A673 (cell line): ENCODE measurements at regions not wholly inside any gene's neighbourhood (a gene's known extent, or its start where the extent isn't known, plus 50 kb on each side); places are given as distances from the start of the nearest gene placed in this dataset.

Source experiments
- BruUV-seq: library from RNA; stranded (reverse); fragments of 400-500 nt; replicated peaks from 2 replicates; lab custom pipeline; 2021; lab: Mats Ljungman, UMichigan
- CTCF ChIA-PET: fragments of 300-600 bp; sonication (Branson Sonifier 250); formaldehyde crosslinking; loops from one replicate; lab custom pipeline; 2022; ENCODE audit warnings: antibody characterized with exemption; lab: Charles Lee
- POLR2A ChIA-PET: fragments of 300-600 bp; sonication (Branson Sonifier 250); formaldehyde crosslinking; loops from one replicate; lab custom pipeline; 2022; ENCODE audit warnings: antibody characterized with exemption; ENCODE audit not compliant: low non-redundant PET; lab: Charles Lee
- DNase-seq: peaks from one replicate; pipeline ENCODE4 v3.0.0-alpha.2; 2015; ENCODE audit warnings: low spot score
- H3K27ac ChIP-seq: fragments of 200-600 bp; sonication (generic); 2 replicates; pipeline ENCODE4 v1.5.1; 2016; ENCODE audit warnings: mixed run types, low read depth, mild to moderate bottlenecking, mixed read lengths, antibody characterized with exemption, low read length; ENCODE audit not compliant: poor library complexity, severe bottlenecking
- H3K27me3 ChIP-seq: fragments of 200-600 bp; sonication (generic); replicated peaks from 2 replicates; pipeline ENCODE4 v1.6.1; 2017; ENCODE audit warnings: mixed run types, low read depth, mild to moderate bottlenecking, mixed read lengths, antibody characterized with exemption, low read length; ENCODE audit not compliant: insufficient read depth, poor library complexity
- H3K36me3 ChIP-seq: fragments of 200-600 bp; sonication (generic); 2 replicates; pipeline ENCODE4 v1.6.1; 2016; ENCODE audit warnings: mixed run types, mild to moderate bottlenecking, mixed read lengths, antibody characterized with exemption, low read length; ENCODE audit not compliant: insufficient read depth, poor library complexity, severe bottlenecking
- H3K4me1 ChIP-seq: fragments of 200-600 bp; sonication (generic); 2 replicates; pipeline ENCODE4 v1.6.1; 2017; ENCODE audit warnings: mixed run types, mild to moderate bottlenecking, mixed read lengths, antibody characterized with exemption, low read length; ENCODE audit not compliant: insufficient read depth, poor library complexity, severe bottlenecking
- H3K4me3 ChIP-seq: fragments of 200-600 bp; sonication (generic); 2 replicates; pipeline ENCODE4 v1.5.1; 2016; ENCODE audit warnings: low read depth, mixed run types, mild to moderate bottlenecking, mixed read lengths, low read length; ENCODE audit not compliant: poor library complexity, severe bottlenecking
- H3K9me3 ChIP-seq: fragments of 200-600 bp; sonication (generic); 2 replicates; pipeline ENCODE4 v1.6.1; 2016; ENCODE audit warnings: mixed run types, low read depth, mild to moderate bottlenecking, mixed read lengths, antibody characterized with exemption, low read length; ENCODE audit not compliant: poor library complexity, severe bottlenecking
- EZH2 ChIP-seq: fragments of 200-600 bp; sonication (generic); IDR thresholded peaks from 2 replicates; pipeline ENCODE4 v1.6.1; 2017; ENCODE audit warnings: borderline replicate concordance, low read depth, mild to moderate bottlenecking, mixed read lengths, antibody characterized with exemption, low read length; ENCODE audit not compliant: poor library complexity, severe bottlenecking
- intact Hi-C: fragments of 100-400 bp; cut with micrococcal nuclease; formaldehyde crosslinking; loops from one replicate; pipeline ENCODE4 v1.10.0; 2022; ENCODE audit not compliant: unreplicated experiment
- TF ChIP-seq, protein P1 (sequence below): fragments of 300-800, 200-600 bp; sonication (generic); conservative IDR thresholded peaks from 2 replicates; pipeline ENCODE4 v1.5.1; 2017; ENCODE audit warnings: low read depth, mild to moderate bottlenecking, antibody characterized with exemption, low read length, moderate library complexity, mixed read lengths

DNA sequence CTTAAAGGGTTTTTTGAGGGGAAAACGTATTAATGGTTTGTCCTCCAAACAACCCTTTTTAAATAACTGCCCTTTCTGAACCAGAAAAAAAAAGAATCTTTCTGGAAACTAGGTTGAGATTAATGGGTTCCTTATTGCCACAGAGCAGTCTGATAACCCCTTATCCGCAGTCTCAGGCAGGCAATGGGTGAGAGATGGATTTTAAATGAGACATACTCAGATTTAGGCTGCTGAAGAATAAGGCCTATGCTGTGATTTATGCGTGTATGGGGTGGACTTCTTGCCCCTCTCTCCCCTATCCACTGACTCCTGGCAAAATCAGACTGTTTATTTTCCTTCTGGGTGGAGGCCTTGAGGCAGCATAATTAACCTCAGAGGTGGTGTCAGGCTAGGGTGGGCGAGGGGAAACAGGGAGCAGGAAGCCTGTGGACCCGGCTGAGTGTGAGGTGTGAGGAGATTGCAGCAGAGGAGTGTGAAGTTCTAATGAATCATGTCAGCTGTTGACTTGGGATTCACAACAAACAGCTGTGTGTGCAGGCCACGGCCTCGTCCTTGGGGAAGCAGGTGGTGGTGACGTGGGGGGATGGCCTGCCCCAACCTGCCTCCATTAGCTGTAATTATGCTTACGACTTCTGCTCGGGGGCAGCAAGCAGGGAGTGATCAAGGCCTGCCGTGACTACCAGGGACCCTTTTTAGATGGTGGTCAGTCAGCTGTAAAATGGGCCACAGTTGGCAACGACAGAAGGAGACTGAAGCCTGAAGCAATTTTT, 196.4 kb downstream of the SEMA6A start:
- no TSS peak for BruUV-seq
- CTCF ChIA-PET: no interaction called here
- H3K9me3 ChIP-seq: no peaks in the 10 kb centered on the region

DNA sequence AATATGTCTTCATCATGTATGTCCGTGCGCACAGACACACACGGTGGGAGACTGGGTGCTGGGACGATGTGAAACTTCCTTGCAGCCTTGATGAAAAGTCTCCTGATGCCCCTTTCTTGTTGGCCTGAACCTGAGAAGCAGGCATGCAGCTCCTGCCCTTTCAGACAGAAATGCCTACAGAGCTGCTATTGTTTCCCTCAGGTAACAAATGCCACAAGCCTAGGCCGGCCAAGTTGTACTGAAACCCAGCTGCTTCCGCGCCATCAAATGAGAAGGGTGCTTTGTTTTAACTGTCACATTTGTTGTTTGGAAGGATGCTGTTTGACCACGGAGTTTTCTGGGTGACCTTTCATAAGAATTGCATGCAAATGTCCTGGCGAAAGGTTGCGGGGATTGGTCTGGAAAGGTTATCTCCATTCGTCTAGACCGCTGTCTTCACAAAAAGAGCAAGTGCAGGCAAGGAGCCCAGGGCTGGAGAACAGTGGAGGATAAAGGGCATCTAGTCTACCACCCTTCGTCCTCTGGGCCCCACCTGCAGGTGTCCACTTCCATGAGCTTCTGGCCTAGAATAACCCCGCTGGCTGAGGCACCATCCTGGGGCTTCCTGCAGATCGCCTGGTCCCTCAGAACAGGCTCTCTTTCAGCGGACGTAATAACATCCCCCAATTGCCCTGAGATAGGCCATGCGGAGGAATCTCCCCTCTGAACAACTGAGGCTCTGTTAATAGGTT, 197.2 kb downstream of the SEMA6A start:
- CTCF ChIA-PET: no interaction called here
- H3K27me3 ChIP-seq: no peaks in the 10 kb centered on the region
- no peaks in the 10 kb centered on the region for H3K36me3 ChIP-seq
- no peak overlapping the region for H3K27ac ChIP-seq
- TF ChIP-seq EZH2: no peak
- TF ChIP-seq, protein P1, sequence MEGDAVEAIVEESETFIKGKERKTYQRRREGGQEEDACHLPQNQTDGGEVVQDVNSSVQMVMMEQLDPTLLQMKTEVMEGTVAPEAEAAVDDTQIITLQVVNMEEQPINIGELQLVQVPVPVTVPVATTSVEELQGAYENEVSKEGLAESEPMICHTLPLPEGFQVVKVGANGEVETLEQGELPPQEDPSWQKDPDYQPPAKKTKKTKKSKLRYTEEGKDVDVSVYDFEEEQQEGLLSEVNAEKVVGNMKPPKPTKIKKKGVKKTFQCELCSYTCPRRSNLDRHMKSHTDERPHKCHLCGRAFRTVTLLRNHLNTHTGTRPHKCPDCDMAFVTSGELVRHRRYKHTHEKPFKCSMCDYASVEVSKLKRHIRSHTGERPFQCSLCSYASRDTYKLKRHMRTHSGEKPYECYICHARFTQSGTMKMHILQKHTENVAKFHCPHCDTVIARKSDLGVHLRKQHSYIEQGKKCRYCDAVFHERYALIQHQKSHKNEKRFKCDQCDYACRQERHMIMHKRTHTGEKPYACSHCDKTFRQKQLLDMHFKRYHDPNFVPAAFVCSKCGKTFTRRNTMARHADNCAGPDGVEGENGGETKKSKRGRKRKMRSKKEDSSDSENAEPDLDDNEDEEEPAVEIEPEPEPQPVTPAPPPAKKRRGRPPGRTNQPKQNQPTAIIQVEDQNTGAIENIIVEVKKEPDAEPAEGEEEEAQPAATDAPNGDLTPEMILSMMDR: no peak
- H3K4me1 ChIP-seq: no peaks in the 10 kb centered on the region
- POLR2A ChIA-PET: no interaction called here
- no TSS peak for BruUV-seq
- no peak overlapping the region for H3K4me3 ChIP-seq
- intact Hi-C loops: no loop called here
- no peaks in the 10 kb centered on the region for H3K9me3 ChIP-seq
- DNase-seq: no peak

More for the DNA sequence above, 196.4 kb downstream of the SEMA6A start:
- H3K4me1 ChIP-seq: no peaks in the 10 kb centered on the region
- no peaks in the 10 kb centered on the region for H3K27me3 ChIP-seq
- TF ChIP-seq, protein P1: no peak
- no peak for TF ChIP-seq EZH2
- H3K4me3 ChIP-seq: no peak overlapping the region
- no peak for DNase-seq
- intact Hi-C loops: no loop called here
- H3K36me3 ChIP-seq: no peaks in the 10 kb centered on the region
- POLR2A ChIA-PET: no interaction called here
- H3K27ac ChIP-seq: no peak overlapping the region

DNA sequence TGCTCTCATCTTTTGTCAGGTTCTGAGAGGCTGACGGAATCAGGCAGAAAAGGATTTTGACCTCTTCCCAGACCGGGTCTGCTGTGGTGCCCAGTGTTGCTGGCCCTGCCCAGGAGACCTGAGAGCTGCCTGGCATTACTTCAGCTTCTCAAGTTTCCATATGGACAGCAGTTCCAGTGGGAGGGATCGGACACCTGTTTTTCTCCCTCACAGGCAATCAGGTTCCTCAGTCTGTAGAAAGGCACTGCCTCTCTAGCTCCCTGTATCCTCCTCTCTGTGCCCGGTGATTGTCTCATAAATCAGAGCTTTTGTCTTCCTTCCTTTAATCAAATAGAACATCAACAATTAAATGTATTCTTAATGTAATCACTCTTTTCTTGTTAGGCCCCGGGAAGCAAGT, 198.7 kb downstream of the SEMA6A start:
- CTCF ChIA-PET: no interaction called here
- no TSS peak for BruUV-seq

More for the DNA sequence above, 198.7 kb downstream of the SEMA6A start:
- intact Hi-C loops: no loop called here
- Histone ChIP-seq H3K9me3 (no peaks in the 10 kb centered on the region), H3K36me3 (no peaks in the 10 kb centered on the region), H3K4me1 (peaks cover 4% of the 10 kb centered on the region), H3K27ac (no peak overlapping the region), H3K4me3 (no peak overlapping the region), H3K27me3 (no peaks in the 10 kb centered on the region)
- no peak for DNase-seq
- POLR2A ChIA-PET: no interaction called here
- no peak for TF ChIP-seq EZH2
- TF ChIP-seq, protein P1: no peak
